SIG-M5 treated with dmso at 0.1 percent for 504 hours (cell line): ENCODE measurements at regions not wholly inside any gene's neighbourhood (a gene's known extent, or its start where the extent isn't known, plus 50 kb on each side); places are given as distances from the start of the nearest gene placed in this dataset.

Source experiments
- DNase-seq: peaks from one replicate; lab custom pipeline; 2025; ENCODE audit not compliant: unreplicated experiment; lab: John Stamatoyannopoulos, UW

DNA sequence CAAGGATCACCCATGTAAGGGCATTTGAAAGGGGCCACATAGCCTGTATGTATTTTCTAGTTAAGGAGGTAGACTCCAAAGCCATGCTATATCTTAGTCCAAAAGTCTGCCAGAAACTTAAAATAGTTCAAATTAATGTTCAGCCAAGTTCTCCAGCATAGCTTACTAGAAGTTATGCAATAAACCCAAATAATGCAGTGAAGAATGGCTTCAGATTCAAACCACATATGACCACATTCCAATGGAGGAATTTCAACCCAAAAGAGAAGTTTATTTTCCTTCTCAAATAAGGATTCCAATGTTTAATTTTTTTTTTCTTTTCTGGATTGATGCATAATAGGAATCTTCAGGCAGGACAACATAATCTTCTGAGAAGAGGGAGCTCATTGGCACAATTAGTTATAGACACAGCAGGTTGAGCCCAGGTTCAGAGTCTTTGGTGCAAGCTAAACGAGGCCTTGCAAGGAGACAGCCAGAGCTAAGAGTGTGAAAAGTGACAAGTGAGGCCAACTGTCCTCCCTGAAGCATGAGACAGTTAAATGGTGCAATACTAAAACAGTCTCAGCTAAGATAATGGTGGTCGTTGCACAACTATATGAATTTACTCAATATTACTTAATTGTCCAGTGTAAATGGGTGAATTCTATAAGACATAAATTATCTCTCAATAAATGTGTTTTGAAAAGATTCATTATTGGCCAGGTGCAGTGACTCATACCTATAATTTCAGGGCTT is 598.8 kb upstream of the CDH4 start:
- DNase-seq: no peak

DNA sequence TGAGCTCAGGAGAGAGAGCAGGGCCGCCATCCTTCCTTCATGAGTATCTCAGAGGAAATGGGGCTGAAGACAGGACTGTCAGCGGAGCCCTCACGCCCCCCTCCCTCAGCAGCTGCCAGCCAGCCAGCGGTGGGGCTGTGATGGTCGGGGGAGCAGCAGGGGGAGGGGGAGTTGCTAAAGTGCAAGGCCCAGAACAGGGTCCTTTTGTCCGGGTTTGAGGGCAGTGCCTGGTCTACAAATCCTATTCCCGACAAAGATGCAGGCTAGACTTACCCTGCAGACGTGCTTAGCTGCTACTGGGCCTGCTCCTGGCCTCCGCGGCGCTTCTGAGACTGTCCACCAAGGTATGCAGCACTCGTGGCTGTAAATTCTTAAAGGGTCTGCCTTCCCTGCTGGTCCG is 593.4 kb upstream of the CDH4 start:
- no peak for DNase-seq

DNA sequence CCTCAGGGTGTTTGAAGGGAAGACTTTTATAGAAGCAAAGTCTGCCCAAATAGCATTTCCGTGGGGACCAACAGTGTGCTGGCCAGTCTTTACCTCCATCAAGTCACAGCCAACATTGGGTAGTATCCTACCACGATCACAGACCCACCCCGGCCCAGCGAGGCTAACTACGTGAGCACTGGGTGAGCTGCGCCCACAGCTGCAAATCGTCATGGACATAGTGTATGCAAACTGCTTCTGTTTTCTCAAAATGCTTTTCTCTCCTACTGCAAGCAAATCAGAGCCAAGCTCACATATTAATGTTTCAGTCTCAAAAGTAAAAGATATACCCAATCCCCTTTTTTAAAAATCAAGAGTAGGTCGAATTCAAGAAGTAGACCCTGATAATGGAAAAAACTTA is 592.8 kb upstream of the CDH4 start:
- no peak for DNase-seq

DNA sequence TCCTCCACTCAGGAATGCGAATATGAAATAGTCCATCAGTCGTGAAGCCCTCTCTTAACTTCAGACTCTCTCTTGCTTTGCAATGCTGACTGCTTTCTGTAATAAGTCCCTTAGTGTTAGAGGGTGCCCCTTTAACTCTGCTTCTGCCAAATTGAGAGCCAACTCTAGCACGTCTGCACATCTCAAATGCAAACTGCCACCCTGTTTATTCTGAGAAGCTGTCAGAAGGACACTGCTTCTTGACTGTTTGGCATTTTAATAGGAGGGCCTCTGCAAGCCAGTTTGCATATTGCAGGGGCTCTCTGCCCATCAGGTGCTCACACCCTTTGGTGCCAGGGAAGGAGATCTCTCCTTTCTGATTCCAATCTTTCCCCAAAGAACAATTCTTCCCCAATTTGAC is 589.8 kb upstream of the CDH4 start:
- no peak for DNase-seq

DNA sequence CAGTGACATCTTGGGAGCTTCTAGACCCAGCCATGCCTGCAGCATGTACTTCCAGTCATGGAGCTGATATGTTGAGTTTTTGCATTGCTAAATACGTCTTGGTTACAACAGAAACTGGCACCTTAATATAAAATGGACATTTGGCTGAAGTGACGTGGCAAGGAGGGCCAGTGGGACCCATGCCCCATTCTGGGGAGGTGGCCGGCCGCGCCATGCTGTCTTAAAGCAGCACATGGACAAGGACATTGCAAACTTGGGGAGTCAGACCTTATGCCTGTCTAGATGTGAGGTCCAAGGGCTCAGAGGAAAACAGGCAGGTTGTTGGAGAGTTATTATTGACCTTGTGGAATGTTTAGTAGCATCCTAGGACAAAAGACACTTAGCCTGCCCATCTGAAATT is 588.0 kb upstream of the CDH4 start:
- no peak for DNase-seq

DNA sequence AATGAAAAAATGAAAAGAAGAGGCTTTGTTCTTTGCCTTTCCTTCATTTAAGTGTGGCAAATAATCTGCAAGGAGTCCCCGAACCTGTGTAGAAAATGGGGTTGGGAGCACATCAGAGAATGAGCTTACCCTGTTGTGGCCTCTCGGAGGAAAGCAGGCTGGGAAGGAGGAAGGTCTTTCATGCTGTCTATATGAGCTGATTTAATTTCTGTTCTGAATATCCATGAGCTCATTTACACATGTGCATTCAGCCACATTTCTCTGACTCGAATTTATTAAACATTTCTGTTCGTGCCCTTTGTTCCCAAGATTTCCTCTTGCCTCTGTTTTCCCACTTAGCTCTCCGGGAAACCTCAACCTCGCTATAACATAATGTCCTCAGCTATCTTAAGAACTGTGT is 584.4 kb upstream of the CDH4 start:
- DNase-seq: no peak

DNA sequence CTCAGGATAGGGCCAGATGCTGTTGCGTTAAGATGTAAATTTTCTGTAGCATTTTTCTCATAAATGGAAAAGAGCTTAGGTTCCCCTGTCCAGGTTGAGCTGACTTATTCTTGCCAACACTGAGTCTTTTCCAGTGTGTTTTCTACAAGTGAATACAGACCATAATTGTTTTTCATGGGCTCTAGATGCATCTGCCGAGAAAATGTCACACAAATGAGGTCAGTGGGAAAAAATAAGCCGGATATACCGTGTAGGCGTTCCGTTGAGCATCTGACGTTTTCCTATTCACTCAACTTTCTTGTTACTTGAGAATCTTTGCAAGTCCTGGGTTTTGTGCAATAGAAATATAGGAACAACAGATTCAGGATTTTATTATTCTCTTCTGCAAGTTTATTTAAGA is 582.9 kb upstream of the CDH4 start:
- no peak for DNase-seq

DNA sequence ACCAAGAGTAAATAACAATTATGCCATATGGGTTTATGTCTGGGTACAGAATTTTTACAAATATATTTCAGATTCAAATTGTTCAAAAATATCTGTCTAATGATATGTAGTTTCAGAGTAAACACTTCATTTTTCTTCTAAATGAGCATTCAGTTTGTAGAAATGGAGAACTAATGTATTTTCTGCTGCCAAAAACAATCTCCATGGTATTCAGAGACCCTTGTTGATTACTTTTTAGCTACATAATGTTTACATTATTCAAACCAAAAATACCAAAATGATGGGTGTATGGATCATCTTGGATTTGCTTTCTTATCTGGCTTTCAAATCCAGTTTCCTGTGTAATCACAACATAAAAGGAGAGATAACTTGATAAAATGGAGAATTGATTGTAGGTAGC is 576.0 kb upstream of the CDH4 start:
- no peak for DNase-seq

DNA sequence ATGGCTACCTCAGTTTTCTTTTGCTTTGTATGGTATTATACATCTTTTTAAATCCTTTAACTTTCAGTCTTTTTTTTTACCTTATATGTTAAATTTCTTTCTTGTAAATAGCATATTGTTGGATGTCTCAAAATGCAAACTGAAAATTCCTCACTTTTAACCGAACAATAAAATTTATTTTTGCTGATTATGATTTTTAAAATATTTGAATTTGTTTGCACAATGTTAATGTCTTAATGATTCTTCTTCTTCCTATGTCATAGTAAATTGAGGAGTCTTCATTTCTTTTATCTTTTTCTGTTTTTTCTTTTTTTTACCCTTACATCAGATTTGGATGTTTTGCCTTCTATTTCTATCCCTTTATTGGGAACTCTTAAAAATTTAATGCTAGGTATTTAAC is 574.2 kb upstream of the CDH4 start:
- DNase-seq: no peak

DNA sequence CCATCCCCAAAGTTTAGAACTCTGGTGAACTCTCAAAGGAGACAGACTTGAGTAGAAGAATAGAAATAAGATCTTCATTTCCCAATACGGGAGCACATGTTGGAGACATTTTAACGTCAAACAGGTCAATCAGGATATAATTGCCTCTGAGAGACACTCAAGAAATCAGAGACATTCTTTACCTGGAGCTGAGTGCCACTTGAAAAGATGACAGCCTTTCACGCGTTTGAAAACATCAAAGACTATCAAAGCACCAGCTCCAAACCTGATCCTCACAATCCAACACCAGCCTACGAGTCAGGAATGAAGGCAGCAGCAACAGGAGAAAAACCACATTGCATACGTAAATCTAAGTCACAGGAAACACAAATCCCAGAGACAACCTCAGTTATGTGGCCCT is 571.5 kb upstream of the CDH4 start:
- no peak for DNase-seq

DNA sequence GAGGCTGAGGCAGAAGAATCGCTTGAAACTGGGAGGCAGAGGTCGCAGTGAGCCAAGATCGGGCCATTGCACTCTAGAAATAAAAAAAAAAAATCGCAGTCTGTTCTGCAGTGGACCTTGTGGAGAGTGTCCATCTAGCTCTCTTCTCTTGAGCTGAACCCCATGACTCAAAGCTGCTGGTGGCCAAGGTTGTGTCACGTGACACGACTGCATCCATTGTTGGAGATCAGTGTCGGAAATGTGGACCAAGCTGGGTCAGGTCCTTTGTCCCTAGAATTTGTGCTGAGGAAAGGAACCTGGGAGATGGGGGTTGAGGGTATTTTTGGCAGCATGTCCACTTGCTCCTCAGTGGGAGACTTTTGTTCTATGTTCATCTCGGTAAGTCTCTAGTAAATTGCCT is 564.8 kb upstream of the CDH4 start:
- no peak for DNase-seq

DNA sequence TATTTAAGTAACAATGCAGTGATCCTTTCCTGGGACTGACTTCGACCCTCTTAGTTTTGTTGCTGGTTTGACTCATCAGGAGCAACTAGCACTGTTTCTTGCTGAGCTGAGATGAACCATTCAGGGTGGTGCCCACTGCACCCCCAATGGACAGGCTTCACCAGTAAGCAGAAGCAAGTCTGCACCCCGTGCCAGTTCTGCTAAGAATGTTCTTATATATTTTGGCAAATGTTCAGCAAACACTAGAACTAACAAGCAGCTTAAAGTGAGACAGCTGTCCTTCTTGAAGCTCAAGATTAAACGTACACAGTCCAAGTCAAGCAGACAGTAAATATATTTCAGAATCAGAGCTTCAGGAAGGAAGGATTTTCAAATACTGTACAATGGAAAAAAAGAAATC is 561.3 kb upstream of the CDH4 start:
- DNase-seq: no peak

DNA sequence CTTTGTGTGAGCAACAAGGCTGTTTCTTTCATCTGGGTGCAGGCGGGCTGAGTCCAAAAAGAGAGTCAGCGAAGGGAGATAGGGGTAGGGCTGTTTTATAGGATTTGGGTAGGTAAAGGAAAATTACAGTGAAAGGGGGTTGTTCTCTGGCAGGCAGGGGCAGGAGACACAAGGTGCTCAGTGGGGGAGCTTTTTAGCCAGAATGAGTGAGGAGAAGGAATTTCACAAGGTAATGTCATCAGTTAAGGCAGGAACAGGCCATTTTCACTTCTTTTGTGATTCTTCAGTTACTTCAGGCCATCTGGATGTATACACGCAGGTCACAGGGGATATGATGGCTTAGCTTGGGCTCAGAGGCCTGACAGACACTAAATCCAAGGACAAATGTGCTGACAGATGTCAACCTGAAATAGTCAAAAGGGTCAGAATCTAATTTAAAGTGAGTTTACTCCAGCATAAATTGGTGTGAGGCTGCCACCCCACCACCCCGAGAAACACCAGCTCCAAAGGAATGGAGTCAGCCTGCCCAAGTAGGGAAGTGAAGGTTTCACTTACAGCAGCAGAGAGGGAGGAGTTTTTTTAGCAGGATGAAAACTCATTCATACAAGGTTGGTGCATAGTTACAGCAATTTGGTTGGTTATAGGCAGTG is 560.0 kb upstream of the CDH4 start:
- no peak for DNase-seq

DNA sequence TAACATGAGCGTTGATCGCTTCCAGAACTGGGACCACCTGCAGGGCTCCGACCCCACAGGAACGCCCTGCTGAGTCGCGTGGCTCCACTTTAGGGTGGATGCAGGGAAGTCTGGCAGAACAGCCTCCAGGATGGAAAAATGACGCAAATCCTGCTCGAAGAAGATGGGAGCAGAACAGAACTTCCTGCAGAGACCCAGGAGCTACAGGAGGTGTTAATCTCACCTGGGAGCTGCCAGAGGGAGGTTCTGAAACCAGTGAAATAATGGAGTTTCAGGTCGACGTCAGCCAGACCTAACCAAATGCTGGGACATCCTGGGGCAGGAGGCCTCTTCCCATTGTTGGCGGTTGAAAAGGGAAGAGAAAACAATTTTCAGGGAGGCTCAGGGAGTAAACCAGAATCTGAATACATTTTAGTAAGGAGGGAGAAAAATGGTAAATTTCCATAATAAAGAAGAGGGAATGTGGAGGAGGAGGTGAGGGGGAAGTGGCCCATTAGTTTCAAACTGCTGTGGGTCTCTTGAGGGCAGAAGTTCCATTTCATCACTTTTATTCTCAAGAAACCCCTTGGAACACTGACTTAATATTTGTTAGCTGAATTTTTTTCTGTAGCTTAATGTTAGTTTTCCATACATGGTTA is 558.4 kb upstream of the CDH4 start:
- DNase-seq: no peak

DNA sequence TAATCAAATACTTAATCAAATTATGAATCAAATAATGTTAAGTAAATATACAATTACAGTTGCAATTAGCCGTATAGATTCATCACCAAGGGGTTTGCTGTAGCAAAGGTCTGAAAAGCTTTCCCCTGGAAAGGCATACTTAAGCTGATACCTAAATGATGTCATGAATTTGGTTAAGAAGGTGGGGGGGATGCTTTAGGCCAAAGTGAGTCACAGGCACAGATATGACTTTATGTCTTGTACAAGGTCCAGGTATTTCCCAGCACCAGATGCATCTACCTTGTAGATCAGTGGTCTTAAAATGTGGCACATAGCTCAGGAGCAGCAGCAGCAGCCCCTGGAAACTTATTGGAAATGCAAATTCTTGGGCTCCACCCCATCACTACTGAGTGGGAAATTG is 557.3 kb upstream of the CDH4 start:
- DNase-seq: no peak

DNA sequence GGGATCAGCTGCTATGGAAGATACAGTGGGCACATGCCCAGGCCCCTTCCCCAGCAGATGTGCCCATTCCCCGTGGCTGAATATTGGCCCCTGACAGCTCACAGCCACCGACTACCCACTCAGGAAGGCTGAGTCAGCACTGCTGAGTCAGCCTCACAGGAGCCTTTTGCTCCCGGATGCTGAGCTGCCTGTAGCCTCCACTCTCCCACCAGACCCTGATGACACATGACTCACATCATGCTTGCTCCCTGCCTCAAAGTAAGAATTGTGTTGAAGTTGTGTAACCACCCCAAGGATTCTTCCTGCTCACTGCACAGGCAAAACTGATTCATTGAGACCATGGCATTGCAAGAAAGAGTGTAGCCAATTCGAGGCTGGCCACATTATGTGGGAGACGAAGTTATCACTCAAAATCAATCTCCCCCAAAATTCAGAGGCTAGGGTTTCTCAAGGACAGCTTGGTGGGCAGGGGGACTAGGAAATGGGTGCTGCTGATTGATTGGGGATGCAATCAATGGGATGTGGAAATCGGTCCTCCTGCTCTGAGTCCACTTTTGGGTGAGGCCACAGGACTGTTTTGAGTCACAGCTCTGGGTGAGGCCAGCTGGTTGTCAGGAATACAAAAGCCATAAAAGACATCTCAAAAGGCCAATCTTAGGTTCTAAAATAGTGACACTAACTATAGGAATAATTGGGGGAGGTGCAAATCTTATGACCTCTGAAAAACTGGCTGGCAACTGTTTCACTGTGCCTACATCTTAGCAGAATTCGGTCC is 556.6 kb upstream of the CDH4 start:
- no peak for DNase-seq

DNA sequence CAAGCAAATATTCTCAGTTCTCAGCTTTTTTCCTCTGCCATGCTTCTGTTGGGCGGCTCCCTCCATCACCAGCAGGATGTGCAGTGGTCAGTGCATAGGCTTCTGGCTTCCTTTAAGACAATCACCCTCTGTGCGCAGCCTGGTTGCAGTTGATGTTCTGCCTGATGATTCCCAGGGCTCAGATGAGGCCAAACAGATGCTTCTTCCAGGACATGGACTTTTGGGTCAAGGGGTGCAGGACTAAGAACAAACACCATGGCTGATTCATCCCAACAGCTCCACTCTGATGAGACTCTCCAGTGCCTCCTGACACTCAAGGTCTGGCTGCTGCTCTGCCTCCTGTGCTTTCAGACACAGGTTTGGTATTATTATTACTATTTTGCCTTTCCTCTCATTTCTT is 554.8 kb upstream of the CDH4 start:
- DNase-seq: no peak

DNA sequence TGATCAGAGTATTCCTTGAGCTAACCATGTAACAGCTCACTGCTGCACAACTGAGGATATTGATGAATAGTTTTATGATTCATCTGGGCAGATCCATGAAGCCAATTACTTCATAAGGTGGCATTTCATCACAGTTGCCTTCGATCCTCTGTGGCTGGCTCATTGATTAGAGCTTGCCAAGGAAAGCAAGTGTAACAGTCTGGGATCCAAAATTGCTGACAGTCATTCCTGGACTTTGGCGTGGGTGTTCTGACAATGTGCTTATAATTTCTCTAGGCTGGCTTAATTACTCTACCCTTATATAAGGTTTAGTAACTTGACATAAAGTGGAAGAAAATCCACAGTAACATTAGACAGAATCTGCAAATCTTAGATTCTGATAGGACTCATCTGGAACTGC is 551.3 kb upstream of the CDH4 start:
- no peak for DNase-seq

DNA sequence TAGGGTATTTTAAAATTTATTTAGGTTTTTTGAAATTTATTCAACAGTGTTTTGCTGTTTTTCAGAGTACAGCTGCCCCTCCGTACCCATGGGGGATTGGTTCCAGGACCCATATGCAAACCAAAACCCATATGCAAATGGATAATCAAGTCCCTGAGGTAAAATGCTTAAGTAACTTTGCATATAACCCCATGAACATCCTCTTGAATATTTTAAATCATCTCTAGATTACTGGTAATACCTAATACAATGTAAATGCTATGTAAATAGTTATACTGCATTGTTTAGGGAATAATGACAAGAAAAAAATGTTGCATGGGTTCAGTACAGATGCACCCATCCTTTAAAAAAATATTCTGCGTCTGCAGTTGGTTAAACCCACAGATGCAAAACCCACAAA is 547.9 kb upstream of the CDH4 start:
- no peak for DNase-seq

DNA sequence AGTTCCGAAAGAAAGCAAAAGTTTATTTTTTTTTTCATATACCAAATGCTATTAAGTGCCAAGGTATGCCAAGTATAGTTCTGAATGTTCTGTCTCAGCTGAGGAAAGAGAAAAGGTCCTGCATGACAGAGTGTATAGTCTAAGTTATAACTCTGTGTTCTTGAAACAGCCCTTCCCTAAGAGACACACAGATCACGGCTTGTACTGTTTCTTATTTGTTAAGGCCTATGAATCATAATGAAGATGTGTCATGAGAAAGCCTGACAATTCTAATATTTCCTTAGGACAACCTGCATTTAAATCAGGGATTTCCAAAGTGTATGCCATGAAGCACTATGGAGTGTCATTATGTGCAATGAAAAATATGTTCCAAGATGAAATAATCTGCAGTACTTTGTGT is 538.7 kb upstream of the CDH4 start:
- DNase-seq: no peak

DNA sequence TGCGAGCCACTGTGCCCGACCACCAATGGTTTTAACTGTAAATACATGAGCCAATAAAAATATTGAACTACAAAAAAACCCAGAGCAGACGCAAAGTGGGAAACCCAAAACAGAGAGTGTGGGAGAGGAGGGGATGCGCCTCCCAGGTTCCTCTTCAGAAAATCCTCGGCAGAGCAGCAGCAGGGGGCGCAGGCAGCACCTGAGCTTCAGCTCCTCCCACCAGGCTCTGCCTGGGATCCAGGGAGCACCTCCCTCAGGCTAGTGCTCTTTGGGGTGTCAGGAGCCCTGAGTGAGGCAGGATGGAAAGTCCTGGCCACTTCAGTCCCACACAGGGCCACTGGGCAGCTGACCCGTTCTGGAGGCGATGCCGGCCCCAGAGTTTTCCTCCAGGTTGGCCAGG is 536.9 kb upstream of the CDH4 start:
- DNase-seq: no peak
